Body of pancreas (tissue), 4 donors: ENCODE measurements at regions not wholly inside any gene's neighbourhood (a gene's known extent, or its start where the extent isn't known, plus 50 kb on each side); places are given as distances from the start of the nearest gene placed in this dataset.

Source experiments
- ATAC-seq: fragments of 150-250 bp; one replicate; pipeline ENCODE4 v1.9.1; 2016
- DNase-seq, 4 donors: peaks; one replicate each; pipeline ENCODE4 v3.0.0-alpha.2; 2019
- H3K27ac ChIP-seq, 4 donors: fragments of 200-600 bp; sonication (generic); 1 replicate in 3 of 4; 2 replicates in 1 of 4; pipeline versions ENCODE4 v1.5.1 to v1.6.1; 2016 to 2019; ENCODE audit warnings: mild to moderate bottlenecking in 1 of 4, mixed read lengths in 1 of 4, moderate library complexity in 1 of 4
- H3K27me3 ChIP-seq, 2 donors: fragments of 200-600 bp; sonication (generic); one replicate each; pipeline ENCODE4 v1.6.0; 2016; ENCODE audit warnings: mild to moderate bottlenecking in 1 of 2
- H3K36me3 ChIP-seq, 2 donors: fragments of 200-600 bp; sonication (generic); replicated peaks in 1 of 2; 2 replicates each; pipeline ENCODE4 v1.5.1; 2016; ENCODE audit warnings: low read depth in 2 of 2; ENCODE audit not compliant: insufficient read depth in 1 of 2
- H3K4me1 ChIP-seq: fragments of 200-600 bp; sonication (generic); one replicate; pipeline ENCODE4 v1.6.0; 2016
- H3K4me3 ChIP-seq, 2 donors: fragments of 200-600 bp; sonication (generic); 1 replicate in 1 of 2; 2 replicates in 1 of 2; pipeline ENCODE4 v1.5.1; 2016 to 2019
- H3K9me3 ChIP-seq, 3 donors: fragments of 200-600 bp; sonication (generic); 1 replicate in 2 of 3; 2 replicates in 1 of 3; pipeline ENCODE4 v1.5.1; 2016
- POLR2A ChIP-seq, 3 donors: fragments of 450-650 bp; IDR thresholded peaks; one replicate each; pipeline ENCODE4 v1.6.1; 2016; ENCODE audit warnings: antibody characterized with exemption in 3 of 3, mild to moderate bottlenecking in 2 of 3
- WGBS, 2 donors: methylation state at CpG; one replicate each; pipeline ENCODE4 v1.1.5; 2017; 5-methylcytosine and 5-hydroxymethylcytosine counted together
- intact Hi-C: fragments of 100-400 bp; cut with DNase I; formaldehyde crosslinking; loops from one replicate; pipeline ENCODE4 v1.15.1; 2023
- TF ChIP-seq, protein P1 (sequence below), 7 experiments: fragments of 450-650 bp in 4 of 7; fragments of 200-600 bp in 3 of 7; sonication (generic) in 3 of 7; IDR thresholded peaks; one replicate each; pipeline ENCODE4 v1.5.1; 2016 to 2019; ENCODE audit warnings: antibody characterized with exemption in 7 of 7

GRCh38 chr2:51368250-51368649 is 336.3 kb upstream of the NRXN1 start:
- no peak for DNase-seq
- intact Hi-C loops, result no loop called here
- H3K27me3 ChIP-seq, result no peaks in the 10 kb centered on the region
- peak; percentile 81 for ATAC-seq
- no peaks in the 10 kb centered on the region for H3K9me3 ChIP-seq
- no peak overlapping the region for H3K4me3 ChIP-seq
- WGBS, 2 donors, result 33 to 36% methylated on average over 4 of the region's 4 CpGs
- H3K36me3 ChIP-seq, result no peaks in the 10 kb centered on the region
- H3K27ac ChIP-seq, result peak overlapping the region in 2 of 4 donors; percentile 5 to 11
- no peak for TF ChIP-seq POLR2A (IDR thresholded peaks at IDR 0.05)
- TF ChIP-seq, protein P1, sequence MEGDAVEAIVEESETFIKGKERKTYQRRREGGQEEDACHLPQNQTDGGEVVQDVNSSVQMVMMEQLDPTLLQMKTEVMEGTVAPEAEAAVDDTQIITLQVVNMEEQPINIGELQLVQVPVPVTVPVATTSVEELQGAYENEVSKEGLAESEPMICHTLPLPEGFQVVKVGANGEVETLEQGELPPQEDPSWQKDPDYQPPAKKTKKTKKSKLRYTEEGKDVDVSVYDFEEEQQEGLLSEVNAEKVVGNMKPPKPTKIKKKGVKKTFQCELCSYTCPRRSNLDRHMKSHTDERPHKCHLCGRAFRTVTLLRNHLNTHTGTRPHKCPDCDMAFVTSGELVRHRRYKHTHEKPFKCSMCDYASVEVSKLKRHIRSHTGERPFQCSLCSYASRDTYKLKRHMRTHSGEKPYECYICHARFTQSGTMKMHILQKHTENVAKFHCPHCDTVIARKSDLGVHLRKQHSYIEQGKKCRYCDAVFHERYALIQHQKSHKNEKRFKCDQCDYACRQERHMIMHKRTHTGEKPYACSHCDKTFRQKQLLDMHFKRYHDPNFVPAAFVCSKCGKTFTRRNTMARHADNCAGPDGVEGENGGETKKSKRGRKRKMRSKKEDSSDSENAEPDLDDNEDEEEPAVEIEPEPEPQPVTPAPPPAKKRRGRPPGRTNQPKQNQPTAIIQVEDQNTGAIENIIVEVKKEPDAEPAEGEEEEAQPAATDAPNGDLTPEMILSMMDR (IDR thresholded peaks at IDR 0.05), result no peak
- H3K4me1 ChIP-seq, result peaks cover 7% of the 10 kb centered on the region

GRCh38 chr2:51350100-51350499 is 318.2 kb upstream of the NRXN1 start:
- no peak for DNase-seq
- no peak for TF ChIP-seq POLR2A (IDR thresholded peaks at IDR 0.05)
- TF ChIP-seq, protein P1 (IDR thresholded peaks at IDR 0.05), result no peak
- no peaks in the 10 kb centered on the region for H3K36me3 ChIP-seq

GRCh38 chr2:51344886-51345285 is 313.0 kb upstream of the NRXN1 start:
- DNase-seq, result no peak
- Histone ChIP-seq H3K4me3 (no peak overlapping the region), H3K27me3 (no peaks in the 10 kb centered on the region), H3K27ac (no peak overlapping the region), H3K4me1 (no peaks in the 10 kb centered on the region), H3K36me3 (no peaks in the 10 kb centered on the region), H3K9me3 (no peaks in the 10 kb centered on the region)
- 62 to 64% methylated on average over 2 of the region's 2 CpGs for WGBS, 2 donors
- intact Hi-C loops, result no loop called here
- ATAC-seq, result no peak
- TF ChIP-seq, protein P1 (IDR thresholded peaks at IDR 0.05), result no peak
- no peak for TF ChIP-seq POLR2A (IDR thresholded peaks at IDR 0.05)

More at GRCh38 chr2:51350100-51350499, 318.2 kb upstream of the NRXN1 start:
- Histone ChIP-seq H3K9me3 (no peaks in the 10 kb centered on the region), H3K4me3 (no peak overlapping the region), H3K4me1 (no peaks in the 10 kb centered on the region), H3K27ac (no peak overlapping the region), H3K27me3 (no peaks in the 10 kb centered on the region)
- WGBS, 2 donors, result 26% methylated on average over 1 of the region's 1 CpG
- peak; percentile 33 for ATAC-seq
- intact Hi-C loops, result no loop called here

GRCh38 chr2:51335087-51336058 is 303.4 kb upstream of the NRXN1 start:
- no peak for TF ChIP-seq POLR2A (IDR thresholded peaks at IDR 0.05)
- TF ChIP-seq, protein P1 (IDR thresholded peaks at IDR 0.05), result peak in 5 of 7 experiments; percentile 10 to 29 (median 23)
- H3K27me3 ChIP-seq, result no peaks in the 10 kb centered on the region
- DNase-seq, result no peak
- ATAC-seq, result no peak
- 44 to 49% methylated on average over 7 of the region's 7 CpGs for WGBS, 2 donors
- H3K4me1 ChIP-seq, result no peaks in the 10 kb centered on the region
- no peak overlapping the region for H3K27ac ChIP-seq
- no peaks in the 10 kb centered on the region for H3K9me3 ChIP-seq
- intact Hi-C loops, result no loop called here
- no peaks in the 10 kb centered on the region for H3K36me3 ChIP-seq
- H3K4me3 ChIP-seq, result no peak overlapping the region
